HepG2 (cell line): ENCODE measurements at regions not wholly inside any gene's neighbourhood (a gene's known extent, or its start where the extent isn't known, plus 50 kb on each side); places are given as distances from the start of the nearest gene placed in this dataset.

ENCODE experiments used
- EZH2 ChIP-seq: conservative IDR thresholded peaks from 2 replicates; pipeline ENCODE4 v1.6.1; 2012; ENCODE audit warnings: mild to moderate bottlenecking, low read depth, low read length, moderate library complexity
- ZNF253 ChIP-seq: sonication (generic); formaldehyde crosslinking; IDR thresholded peaks from 2 replicates; pipeline ENCODE4 v1.8.0; 2022; ENCODE audit warnings: mild to moderate bottlenecking, missing genetic modification reagents, borderline replicate concordance

DNA sequence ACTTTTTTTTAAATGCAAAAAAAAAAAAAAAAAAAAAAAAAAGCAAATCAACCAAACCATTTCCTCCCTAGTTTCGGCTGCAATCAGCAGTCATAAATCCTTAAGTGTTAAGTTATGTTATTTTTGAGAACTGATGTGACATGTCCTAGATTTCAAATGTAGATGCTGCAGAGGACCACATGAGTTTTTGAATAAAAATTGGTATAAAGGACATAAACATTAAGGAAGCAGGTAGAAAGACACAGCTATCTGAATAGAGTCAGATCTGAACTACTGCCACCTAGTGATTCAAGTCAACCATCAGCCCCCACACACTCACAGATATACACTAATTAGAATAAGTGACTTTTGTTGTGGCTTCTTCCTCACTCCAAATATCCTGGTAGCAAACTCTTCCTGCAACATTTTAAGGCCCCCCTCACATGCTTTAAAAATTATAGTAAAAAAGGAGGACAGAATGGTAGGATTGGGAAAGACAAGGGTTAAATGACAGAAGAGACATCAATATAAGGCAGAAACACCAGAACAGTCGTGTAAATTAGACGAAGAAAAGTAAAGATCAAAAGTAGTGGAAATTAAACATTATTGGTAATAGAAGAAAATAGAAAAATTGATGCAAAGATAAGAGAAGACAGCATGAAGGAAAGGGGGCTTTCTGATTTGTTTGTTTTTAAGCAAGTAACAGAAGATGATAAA is 394.5 kb upstream of the ATP2B1 start:
- TF ChIP-seq ZNF253 (CRISPR knock-in tag) (no peak), EZH2 (no peak)
